ENCODE measurements at regions not wholly inside any gene's neighbourhood (a gene's known extent, or its start where the extent isn't known, plus 50 kb on each side); places are given as distances from the start of the nearest gene placed in this dataset.
"Not testable (repeated sequence)": the region's sequence is repeated elsewhere in the genome, so short reads cannot be mapped to it uniquely, and the experiment has no call there.

- H3K4me3 Mint-ChIP-seq = no peak overlapping the region
- no peaks in the 10 kb centered on the region for H3K27me3 Mint-ChIP-seq (ENCODE audit: low read depth)
- H3K4me1 Mint-ChIP-seq (ENCODE audit: low read depth) = no peaks in the 10 kb centered on the region
- no peaks in the 10 kb centered on the region for H3K36me3 Mint-ChIP-seq (ENCODE audit: low read depth)
- no peak for DNase-seq (ENCODE audit: low spot score)
- peaks cover 24% of the 10 kb centered on the region for H3K9me3 Mint-ChIP-seq
- H3K27ac Mint-ChIP-seq = no peak overlapping the region
Observed at GRCh38 chr10:20415684-20416083, 481.4 kb downstream of the NEBL start.

DNA sequence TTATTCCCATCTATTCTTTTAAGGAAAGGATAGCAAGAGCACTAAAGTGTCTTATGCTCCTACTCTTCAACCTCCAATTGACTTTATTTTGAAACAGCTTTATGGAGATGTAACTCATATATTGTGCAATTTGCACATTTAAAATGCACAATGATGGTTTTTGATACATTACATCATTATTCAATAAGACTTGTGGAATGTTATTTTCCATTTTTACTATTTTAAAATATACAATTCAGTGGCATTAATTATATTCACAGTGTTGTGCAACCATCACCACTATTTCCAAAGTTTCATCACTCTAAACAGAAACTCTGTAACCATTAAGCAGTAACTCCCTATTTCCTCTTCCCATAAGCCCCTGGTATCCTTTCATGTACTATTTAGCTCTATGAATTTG, 489.8 kb downstream of the NEBL start:
- H3K4me1 Mint-ChIP-seq (ENCODE audit: low read depth) = no peaks in the 10 kb centered on the region
- H3K4me3 Mint-ChIP-seq = no peak overlapping the region
- no peak for DNase-seq (ENCODE audit: low spot score)
- H3K27ac Mint-ChIP-seq = no peak overlapping the region
- no peaks in the 10 kb centered on the region for H3K36me3 Mint-ChIP-seq (ENCODE audit: low read depth)
- peaks cover 33% of the 10 kb centered on the region for H3K9me3 Mint-ChIP-seq
- no peaks in the 10 kb centered on the region for H3K27me3 Mint-ChIP-seq (ENCODE audit: low read depth)

DNA sequence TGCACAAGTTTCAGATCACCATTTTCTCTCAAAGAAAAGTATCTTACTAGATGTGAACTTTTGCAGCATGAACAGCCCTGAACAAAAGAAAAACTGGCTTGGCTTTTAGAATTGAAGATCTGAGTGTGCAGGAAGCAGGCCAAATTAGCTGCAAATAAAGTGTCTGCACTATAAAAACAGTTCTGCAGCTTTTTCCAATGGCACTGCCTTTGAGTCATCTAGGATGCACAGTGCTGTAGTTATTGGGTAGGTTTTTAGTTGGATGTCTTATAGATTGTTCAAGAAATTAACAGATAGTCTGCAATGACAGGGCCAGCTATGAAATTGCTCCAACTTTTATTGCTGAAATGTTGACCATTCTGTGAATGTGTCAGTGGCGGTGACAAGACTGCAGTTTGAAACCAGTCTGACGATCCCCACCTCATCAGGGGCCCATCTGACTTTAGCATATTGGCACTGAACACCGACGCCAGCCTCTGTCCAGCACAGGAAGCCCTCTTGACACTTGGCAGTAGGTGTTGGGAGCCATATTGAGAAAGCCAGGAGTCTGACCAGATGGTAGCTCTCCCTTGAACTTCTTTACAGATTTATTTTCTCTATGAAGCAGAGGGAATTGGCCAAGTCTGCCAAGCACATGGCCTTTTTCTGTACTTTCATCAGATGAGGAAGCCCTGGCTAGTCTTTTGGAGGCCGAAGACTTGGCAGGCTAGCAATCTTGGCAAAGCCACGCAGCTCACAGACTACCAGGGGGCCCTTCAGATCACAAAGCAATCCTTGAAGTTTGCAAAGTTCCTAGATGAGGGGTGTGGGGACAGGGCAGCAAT, 490.6 kb downstream of the NEBL start:
- peaks cover 33% of the 10 kb centered on the region for H3K9me3 Mint-ChIP-seq
- no peaks in the 10 kb centered on the region for H3K36me3 Mint-ChIP-seq (ENCODE audit: low read depth)
- no peak overlapping the region for H3K27ac Mint-ChIP-seq
- DNase-seq (ENCODE audit: low spot score) = no peak
- H3K4me1 Mint-ChIP-seq (ENCODE audit: low read depth) = no peaks in the 10 kb centered on the region
- no peaks in the 10 kb centered on the region for H3K27me3 Mint-ChIP-seq (ENCODE audit: low read depth)
- no peak overlapping the region for H3K4me3 Mint-ChIP-seq

DNA sequence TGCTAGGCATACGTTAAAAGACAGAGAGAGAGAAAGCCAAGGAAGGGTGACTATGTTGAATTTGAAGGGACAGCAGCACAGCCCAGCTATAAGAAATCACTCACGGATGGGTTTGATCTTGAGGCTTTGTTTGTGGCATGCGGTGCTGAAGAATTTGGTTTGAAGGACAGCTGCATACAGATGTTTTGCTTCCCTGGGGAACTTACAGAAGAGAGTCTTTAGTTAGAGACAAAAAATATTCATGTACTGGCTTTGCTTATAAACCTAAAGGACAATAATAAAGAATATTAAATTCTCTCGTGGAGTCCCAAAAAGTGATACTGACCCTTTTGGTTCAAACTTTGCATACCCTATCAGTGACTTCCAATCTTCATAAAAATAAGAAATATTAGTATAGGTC, 491.4 kb downstream of the NEBL start:
- no peak for DNase-seq (ENCODE audit: low spot score)
- Mint-ChIP-seq H3K9me3 (peaks cover 33% of the 10 kb centered on the region), H3K27ac (no peak overlapping the region), H3K36me3 (ENCODE audit: low read depth) (no peaks in the 10 kb centered on the region), H3K4me3 (no peak overlapping the region), H3K4me1 (ENCODE audit: low read depth) (no peaks in the 10 kb centered on the region), H3K27me3 (ENCODE audit: low read depth) (no peaks in the 10 kb centered on the region)

GRCh38 chr10:20405050-20405449, 492.1 kb downstream of the NEBL start:
- H3K9me3 Mint-ChIP-seq = peaks cover 33% of the 10 kb centered on the region
- H3K27me3 Mint-ChIP-seq (ENCODE audit: low read depth) = no peaks in the 10 kb centered on the region
- no peak for DNase-seq (ENCODE audit: low spot score)
- no peak overlapping the region for H3K4me3 Mint-ChIP-seq
- H3K36me3 Mint-ChIP-seq (ENCODE audit: low read depth) = no peaks in the 10 kb centered on the region
- no peaks in the 10 kb centered on the region for H3K4me1 Mint-ChIP-seq (ENCODE audit: low read depth)
- no peak overlapping the region for H3K27ac Mint-ChIP-seq

GRCh38 chr10:20399772-20400171, 497.3 kb downstream of the NEBL start:
- H3K4me1 Mint-ChIP-seq (ENCODE audit: low read depth) = no peaks in the 10 kb centered on the region
- no peaks in the 10 kb centered on the region for H3K36me3 Mint-ChIP-seq (ENCODE audit: low read depth)
- DNase-seq (ENCODE audit: low spot score) = no peak
- no peaks in the 10 kb centered on the region for H3K27me3 Mint-ChIP-seq (ENCODE audit: low read depth)
- H3K9me3 Mint-ChIP-seq = peaks cover 26% of the 10 kb centered on the region
- no peak overlapping the region for H3K4me3 Mint-ChIP-seq
- H3K27ac Mint-ChIP-seq = no peak overlapping the region

GRCh38 chr10:20396701-20397100, 500.4 kb downstream of the NEBL start:
- Mint-ChIP-seq H3K9me3 (peaks cover 31% of the 10 kb centered on the region), H3K27me3 (ENCODE audit: low read depth) (no peaks in the 10 kb centered on the region), H3K27ac (no peak overlapping the region), H3K4me3 (no peak overlapping the region), H3K4me1 (ENCODE audit: low read depth) (no peaks in the 10 kb centered on the region), H3K36me3 (ENCODE audit: low read depth) (no peaks in the 10 kb centered on the region)
- no peak for DNase-seq (ENCODE audit: low spot score)

- Mint-ChIP-seq H3K4me1 (ENCODE audit: low read depth) (no peaks in the 10 kb centered on the region), H3K27me3 (ENCODE audit: low read depth) (no peaks in the 10 kb centered on the region), H3K9me3 (peaks cover 31% of the 10 kb centered on the region), H3K36me3 (ENCODE audit: low read depth) (no peaks in the 10 kb centered on the region), H3K4me3 (no peak overlapping the region), H3K27ac (no peak overlapping the region)
- DNase-seq (ENCODE audit: low spot score) = no peak
Observed at GRCh38 chr10:20396205-20396604, 500.9 kb downstream of the NEBL start.

- no peaks in the 10 kb centered on the region for H3K4me1 Mint-ChIP-seq (ENCODE audit: low read depth)
- DNase-seq (ENCODE audit: low spot score) = no peak
- H3K4me3 Mint-ChIP-seq = no peak overlapping the region
- H3K27me3 Mint-ChIP-seq (ENCODE audit: low read depth) = no peaks in the 10 kb centered on the region
- no peaks in the 10 kb centered on the region for H3K36me3 Mint-ChIP-seq (ENCODE audit: low read depth)
- peaks cover 29% of the 10 kb centered on the region for H3K9me3 Mint-ChIP-seq
- no peak overlapping the region for H3K27ac Mint-ChIP-seq
Observed at GRCh38 chr10:20391629-20392028, 505.5 kb downstream of the NEBL start.

- no peak overlapping the region for H3K27ac Mint-ChIP-seq
- H3K36me3 Mint-ChIP-seq (ENCODE audit: low read depth) = no peaks in the 10 kb centered on the region
- no peak for DNase-seq (ENCODE audit: low spot score)
- no peaks in the 10 kb centered on the region for H3K4me1 Mint-ChIP-seq (ENCODE audit: low read depth)
- H3K4me3 Mint-ChIP-seq = no peak overlapping the region
- peaks cover 47% of the 10 kb centered on the region for H3K9me3 Mint-ChIP-seq
- H3K27me3 Mint-ChIP-seq (ENCODE audit: low read depth) = no peaks in the 10 kb centered on the region
Observed at GRCh38 chr10:20381761-20382160, 515.4 kb downstream of the NEBL start.

- H3K27me3 Mint-ChIP-seq (ENCODE audit: low read depth) = no peaks in the 10 kb centered on the region
- no peak overlapping the region for H3K27ac Mint-ChIP-seq
- no peaks in the 10 kb centered on the region for H3K4me1 Mint-ChIP-seq (ENCODE audit: low read depth)
- DNase-seq (ENCODE audit: low spot score) = no peak
- no peaks in the 10 kb centered on the region for H3K36me3 Mint-ChIP-seq (ENCODE audit: low read depth)
- no peak overlapping the region for H3K4me3 Mint-ChIP-seq
- peaks cover 37% of the 10 kb centered on the region for H3K9me3 Mint-ChIP-seq
Observed at GRCh38 chr10:20380401-20380800, 516.7 kb downstream of the NEBL start.

- Mint-ChIP-seq H3K27ac (no peak overlapping the region), H3K4me1 (ENCODE audit: low read depth) (no peaks in the 10 kb centered on the region), H3K4me3 (no peak overlapping the region), H3K9me3 (peaks cover 33% of the 10 kb centered on the region), H3K36me3 (ENCODE audit: low read depth) (no peaks in the 10 kb centered on the region), H3K27me3 (ENCODE audit: low read depth) (no peaks in the 10 kb centered on the region)
- DNase-seq (ENCODE audit: low spot score) = no peak
Observed at GRCh38 chr10:20372748-20373147, 524.4 kb downstream of the NEBL start.

DNA sequence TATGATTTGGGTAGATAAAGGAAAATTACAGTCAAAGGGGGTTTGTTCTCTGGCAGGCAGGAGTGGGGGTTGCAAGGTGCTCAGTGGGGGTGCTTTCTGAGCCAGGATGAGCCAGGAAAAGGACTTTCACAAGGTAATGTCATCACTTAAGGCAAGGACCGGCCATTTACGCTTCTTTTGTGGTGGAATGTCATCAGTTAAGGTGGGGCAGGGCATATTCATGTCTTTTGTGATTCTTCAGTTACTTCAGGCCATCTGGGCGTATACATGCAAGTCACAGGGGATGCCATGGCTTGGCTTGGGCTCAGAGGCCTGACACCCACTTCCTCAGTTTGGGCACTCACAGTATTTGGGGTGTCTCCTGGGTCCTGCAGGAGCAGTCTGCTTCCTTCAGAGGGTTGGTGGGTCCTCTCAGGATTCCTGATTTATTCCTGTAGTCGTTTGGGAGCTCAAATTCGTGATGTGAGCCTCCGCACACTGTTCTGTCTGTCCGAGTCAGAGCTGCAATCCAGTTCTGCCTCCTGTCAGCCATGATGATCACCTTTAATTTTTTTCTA, 526.1 kb downstream of the NEBL start:
- not testable (repeated sequence) for H3K4me3 Mint-ChIP-seq; H3K4me1 Mint-ChIP-seq (ENCODE audit: low read depth); H3K27ac Mint-ChIP-seq; DNase-seq (ENCODE audit: low spot score); H3K36me3 Mint-ChIP-seq (ENCODE audit: low read depth); H3K27me3 Mint-ChIP-seq (ENCODE audit: low read depth)
- H3K9me3 Mint-ChIP-seq = peaks cover 40% of the 10 kb centered on the region

DNA sequence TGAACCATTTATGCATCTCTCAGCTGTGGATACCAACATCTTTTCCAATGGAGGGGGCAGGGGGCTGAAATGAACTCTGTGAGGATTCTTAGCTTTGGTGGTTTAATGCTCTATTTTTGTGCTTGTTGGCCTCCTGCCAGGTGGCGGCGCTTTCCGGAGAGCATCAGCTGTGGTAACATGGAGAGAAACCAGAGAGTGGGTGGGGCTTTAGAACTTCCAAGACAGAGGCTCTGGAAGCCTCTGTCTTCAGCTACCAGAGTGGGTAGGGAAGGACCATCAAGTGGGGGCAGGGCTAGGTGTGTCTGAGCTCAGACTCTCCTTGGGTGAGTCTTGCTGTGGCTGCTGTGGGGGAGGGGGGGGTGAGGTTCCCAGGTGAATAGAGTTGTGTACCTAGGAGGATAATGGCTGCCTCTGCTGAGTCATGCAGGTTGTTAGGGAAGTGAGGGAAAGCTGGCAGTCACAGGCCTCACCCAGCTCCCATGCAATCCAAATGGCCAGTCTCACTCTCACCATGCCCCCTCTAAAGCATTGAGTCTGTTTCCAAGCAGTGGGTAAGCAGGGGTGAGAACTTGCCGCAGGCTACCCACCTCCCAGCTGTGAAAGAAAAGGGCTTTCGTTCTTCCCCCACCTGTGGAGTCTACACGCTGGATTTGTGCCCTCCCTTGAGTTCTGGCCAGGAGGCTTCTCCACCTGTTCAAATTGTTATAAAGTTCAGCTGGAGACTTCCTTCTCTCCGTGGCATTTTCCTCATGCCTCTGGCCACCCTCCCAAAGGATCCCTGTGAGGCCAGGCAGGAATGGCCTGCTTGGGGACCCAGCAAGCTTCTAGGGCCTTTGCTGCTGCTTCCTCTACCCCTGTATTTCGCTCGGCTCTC, 527.0 kb downstream of the NEBL start:
- Mint-ChIP-seq H3K9me3 (peaks cover 50% of the 10 kb centered on the region), H3K27ac (no peak overlapping the region), H3K4me3 (no peak overlapping the region), H3K36me3 (ENCODE audit: low read depth) (no peaks in the 10 kb centered on the region), H3K4me1 (ENCODE audit: low read depth) (no peaks in the 10 kb centered on the region), H3K27me3 (ENCODE audit: low read depth) (no peaks in the 10 kb centered on the region)
- DNase-seq (ENCODE audit: low spot score) = no peak

All from T-helper 2 cell treated with Interferon-gamma antibody and Interleukin-4, amounts not matched to agents 5 μg/mL and 100 μg/mL, for 36 hours (primary cell).